ENCODE measurements at regions not wholly inside any gene's neighbourhood (a gene's known extent, or its start where the extent isn't known, plus 50 kb on each side); places are given as distances from the start of the nearest gene placed in this dataset.

GRCh38 chr18:24546307-24546706 is 85.9 kb downstream of the HRH4 start:
- Histone ChIP-seq H4K91ac (ENCODE audit: insufficient read length, low read depth, low read length) (no peak overlapping the region), H3K79me1 (ENCODE audit: insufficient read depth, low read depth, low read length, poor library complexity, severe bottlenecking) (no peaks in the 10 kb centered on the region), H2BK120ac (ENCODE audit: low read depth, low read length, poor library complexity, severe bottlenecking) (no peak overlapping the region), H3K23ac (ENCODE audit: insufficient read length, low read depth, low read length) (no peak overlapping the region), H3K4me2 (ENCODE audit: insufficient read depth, insufficient read length, low read length) (no peak overlapping the region), H3K27me3 (ENCODE audit: insufficient read depth, low read length) (no peaks in the 10 kb centered on the region), H2BK12ac (ENCODE audit: insufficient read length, low read depth, low read length) (no peak overlapping the region), H3K18ac (ENCODE audit: insufficient read length, low read depth, low read length) (no peak overlapping the region), H3K14ac (ENCODE audit: insufficient read depth, low read length) (no peak overlapping the region), H3K4ac (ENCODE audit: low read depth, low read length) (no peak overlapping the region), H2BK15ac (ENCODE audit: low read depth, low read length) (no peak overlapping the region), H2AK5ac (ENCODE audit: insufficient read length, low read length) (no peak overlapping the region), H3K56ac (ENCODE audit: insufficient read length, low read depth, low read length) (no peak overlapping the region), H2AFZ (ENCODE audit: low read length) (no peak overlapping the region), H2BK5ac (ENCODE audit: insufficient read length, low read length) (no peak overlapping the region), H3K9me3 (ENCODE audit: control insufficient read depth, low read depth, low read length) (no peaks in the 10 kb centered on the region), H3K27ac (ENCODE audit: insufficient read length, low read depth, low read length) (no peak overlapping the region), H3T11ph (ENCODE audit: low read length) (no peak overlapping the region), H3K4me1 (ENCODE audit: insufficient read depth, low read length) (peaks cover 3% of the 10 kb centered on the region; the same call in 1 of the 2 replicates), H4K8ac (replicated peaks; ENCODE audit: insufficient read length, low read depth, low read length) (no peak overlapping the region), H3K79me2 (ENCODE audit: insufficient read depth, low read length) (no peaks in the 10 kb centered on the region; the same call in 1 of the 2 replicates), H3K9ac (ENCODE audit: extremely low read depth, insufficient read length, low read length) (no peak overlapping the region), H3K23me2 (ENCODE audit: insufficient read length, low read depth, low read length, poor library complexity, severe bottlenecking) (no peaks in the 10 kb centered on the region), H2BK20ac (ENCODE audit: low read depth, low read length, poor library complexity, severe bottlenecking) (no peak overlapping the region), H4K5ac (ENCODE audit: insufficient read length, low read depth, low read length) (no peak overlapping the region), H4K20me1 (ENCODE audit: control insufficient read depth, insufficient read depth, insufficient read length) (no peaks in the 10 kb centered on the region)
- WGBS (ENCODE audit: extremely low coverage, insufficient read length, low lambda C conversion rate): no CpG with 5 or more reads among the region's 4 CpGs
- no peaks in the 10 kb centered on the region for H3K9me3 Mint-ChIP-seq
- TF ChIP-seq CTCF (conservative IDR thresholded peaks at IDR 0.05): no peak
- no peak overlapping the region for H3K4me3 Mint-ChIP-seq
- no peaks in the 10 kb centered on the region for H3K36me3 Mint-ChIP-seq (ENCODE audit: insufficient read depth in 1 of 3, low read depth in 3 of 3)
- no peak for DNase-seq
- no peaks in the 10 kb centered on the region for H3K27me3 Mint-ChIP-seq (ENCODE audit: low read depth)
- no peak overlapping the region for H3K27ac Mint-ChIP-seq
- H3K4me1 Mint-ChIP-seq: peaks cover 7 to 10% of the 10 kb centered on the region in 2 experiments
